ENCODE measurements at regions not wholly inside any gene's neighbourhood (a gene's known extent, or its start where the extent isn't known, plus 50 kb on each side); places are given as distances from the start of the nearest gene placed in this dataset.

DNA sequence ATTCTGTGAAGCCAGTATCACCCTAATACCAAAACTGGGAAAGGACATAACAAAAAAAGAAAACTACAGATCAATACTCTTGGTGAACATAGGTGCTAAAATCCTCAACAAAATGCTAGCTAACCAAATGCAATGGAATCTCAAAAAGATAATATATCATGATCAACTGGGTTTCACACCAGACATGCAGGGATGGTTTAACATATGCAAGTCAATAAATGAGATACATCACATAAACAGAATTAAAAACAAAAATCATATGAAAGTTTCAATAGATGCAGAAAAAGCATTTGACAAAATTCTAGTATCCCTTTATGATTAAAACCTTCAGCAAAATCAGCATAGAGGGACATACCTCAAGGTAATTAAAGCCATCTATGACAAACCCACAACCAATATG lies 198.2 kb upstream of the NDUFV2 start:
- intact Hi-C loops (cut with micrococcal nuclease), result no loop called here
- ChIA-PET POLR2A (no interaction called here), CTCF (interaction anchor here (0.9 kb wide), 1 partner anchor 296 kb away, joined by 3 read pairs; no protein-coding TSS in a partner anchor)
- FAIRE-seq (no peak), DNase-seq (ENCODE audit: low read depth, low spot score) (no peak)
- H3K27me3 ChIP-seq (ENCODE audit: control insufficient read depth in 2 of 2, insufficient read depth in 2 of 2, low read length in 2 of 2), result peaks cover 5 to 12% of the 10 kb centered on the region in 2 experiments
- BruUV-seq (replicated peaks), result no TSS peak
- TF ChIP-seq JUN (IDR thresholded peaks at IDR 0.05; ENCODE audit: borderline replicate concordance, insufficient read depth, insufficient read length, low read depth) (no peak), GATA2 (IDR thresholded peaks at IDR 0.05; ENCODE audit: insufficient read depth, insufficient read length, low read depth, low read length) (no peak), POLR2AphosphoS5 (IDR thresholded peaks at IDR 0.05; ENCODE audit: insufficient read depth, low read depth, low read length) (no peak), MYC (IDR thresholded peaks at IDR 0.05; ENCODE audit: low read depth, low read length) (no peak), EZH2 (IDR thresholded peaks at IDR 0.05; ENCODE audit: borderline replicate concordance, low read depth, low read length, severe bottlenecking) (no peak), POLR2A (IDR thresholded peaks at IDR 0.05; ENCODE audit: low read depth, low read length) (no peak), FOS (IDR thresholded peaks at IDR 0.05; ENCODE audit: borderline replicate concordance, insufficient read depth, low read length) (no peak)
- TF ChIP-seq, protein P1, sequence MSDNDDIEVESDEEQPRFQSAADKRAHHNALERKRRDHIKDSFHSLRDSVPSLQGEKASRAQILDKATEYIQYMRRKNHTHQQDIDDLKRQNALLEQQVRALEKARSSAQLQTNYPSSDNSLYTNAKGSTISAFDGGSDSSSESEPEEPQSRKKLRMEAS (IDR thresholded peaks at IDR 0.05; ENCODE audit: insufficient read depth, insufficient read length), result no peak
- TF ChIP-seq, protein P2, sequence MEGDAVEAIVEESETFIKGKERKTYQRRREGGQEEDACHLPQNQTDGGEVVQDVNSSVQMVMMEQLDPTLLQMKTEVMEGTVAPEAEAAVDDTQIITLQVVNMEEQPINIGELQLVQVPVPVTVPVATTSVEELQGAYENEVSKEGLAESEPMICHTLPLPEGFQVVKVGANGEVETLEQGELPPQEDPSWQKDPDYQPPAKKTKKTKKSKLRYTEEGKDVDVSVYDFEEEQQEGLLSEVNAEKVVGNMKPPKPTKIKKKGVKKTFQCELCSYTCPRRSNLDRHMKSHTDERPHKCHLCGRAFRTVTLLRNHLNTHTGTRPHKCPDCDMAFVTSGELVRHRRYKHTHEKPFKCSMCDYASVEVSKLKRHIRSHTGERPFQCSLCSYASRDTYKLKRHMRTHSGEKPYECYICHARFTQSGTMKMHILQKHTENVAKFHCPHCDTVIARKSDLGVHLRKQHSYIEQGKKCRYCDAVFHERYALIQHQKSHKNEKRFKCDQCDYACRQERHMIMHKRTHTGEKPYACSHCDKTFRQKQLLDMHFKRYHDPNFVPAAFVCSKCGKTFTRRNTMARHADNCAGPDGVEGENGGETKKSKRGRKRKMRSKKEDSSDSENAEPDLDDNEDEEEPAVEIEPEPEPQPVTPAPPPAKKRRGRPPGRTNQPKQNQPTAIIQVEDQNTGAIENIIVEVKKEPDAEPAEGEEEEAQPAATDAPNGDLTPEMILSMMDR (IDR thresholded peaks at IDR 0.05; ENCODE audit: extremely low read depth in 1 of 2, insufficient read depth in 1 of 2, low read depth in 1 of 2, low read length in 2 of 2), result no peak
- no peak overlapping the region for H3K4me3 ChIP-seq (replicated peaks in 1 of 3; ENCODE audit: insufficient read depth in 1 of 3, low read depth in 1 of 3, low read length in 3 of 3)
- H2AFZ ChIP-seq (ENCODE audit: low read depth, low read length), result no peak overlapping the region
- H3K4me1 ChIP-seq (ENCODE audit: control insufficient read depth, extremely low read depth, insufficient read depth, low read length), result no peaks in the 10 kb centered on the region
- H3K36me3 ChIP-seq (ENCODE audit: control insufficient read depth in 2 of 2, extremely low read depth in 1 of 2, insufficient read depth in 2 of 2, low read length in 2 of 2), result no peaks in the 10 kb centered on the region
- H3K9me1 ChIP-seq (replicated peaks; ENCODE audit: control insufficient read depth, extremely low read depth, insufficient read depth, low read length), result no peaks in the 10 kb centered on the region
- no peaks in the 10 kb centered on the region for H3K9me3 ChIP-seq (replicated peaks; ENCODE audit: control insufficient read depth, insufficient read depth, low read length)
- H3K9ac ChIP-seq (replicated peaks; ENCODE audit: extremely low read depth, insufficient read depth, low read length), result no peak overlapping the region
- H3K27ac ChIP-seq (ENCODE audit: insufficient read depth, low read depth, low read length), result no peak overlapping the region
- no peak overlapping the region for H3K4me2 ChIP-seq (ENCODE audit: insufficient read depth, low read length)
- dilution Hi-C loops (cut with MboI; ENCODE audit: extremely low pct_ligation_motif_present, low sequenced_read_pairs), result no loop called here
- no peaks in the 10 kb centered on the region for H4K20me1 ChIP-seq (replicated peaks; ENCODE audit: control insufficient read depth, extremely low read depth, insufficient read depth, low read length)
- no peaks in the 10 kb centered on the region for H3K79me2 ChIP-seq (ENCODE audit: control insufficient read depth, insufficient read depth, low read length)
